GM12892 (cell line): ENCODE measurements at regions not wholly inside any gene's neighbourhood (a gene's known extent, or its start where the extent isn't known, plus 50 kb on each side); places are given as distances from the start of the nearest gene placed in this dataset.

Experiments
- POLR2A ChIP-seq: IDR thresholded peaks from 2 replicates; pipeline ENCODE4 v1.6.1; 2011; ENCODE audit warnings: low read depth, low read length, control low read depth
- POLR2AphosphoS5 ChIP-seq: IDR thresholded peaks from 2 replicates; pipeline ENCODE4 v1.6.1; 2011; ENCODE audit warnings: low read depth, low read length, control low read depth

GRCh38 chrX:135651647-135652295 is 61.7 kb upstream of the CT45A1 start:
- TF ChIP-seq POLR2A, result no peak
- no peak for TF ChIP-seq POLR2AphosphoS5
